Islet of Langerhans (tissue), 1 donor: ENCODE measurements at regions not wholly inside any gene's neighbourhood (a gene's known extent, or its start where the extent isn't known, plus 50 kb on each side); places are given as distances from the start of the nearest gene placed in this dataset.
"Not testable (repeated sequence)": the region's sequence is repeated elsewhere in the genome, so short reads cannot be mapped to it uniquely, and the experiment has no call there.

ENCODE experiments used
- FAIRE-seq: peaks from one replicate; lab custom pipeline; 2011; peaks lifted over from hg19 to GRCh38; lab: Jason Lieb, UNC

DNA sequence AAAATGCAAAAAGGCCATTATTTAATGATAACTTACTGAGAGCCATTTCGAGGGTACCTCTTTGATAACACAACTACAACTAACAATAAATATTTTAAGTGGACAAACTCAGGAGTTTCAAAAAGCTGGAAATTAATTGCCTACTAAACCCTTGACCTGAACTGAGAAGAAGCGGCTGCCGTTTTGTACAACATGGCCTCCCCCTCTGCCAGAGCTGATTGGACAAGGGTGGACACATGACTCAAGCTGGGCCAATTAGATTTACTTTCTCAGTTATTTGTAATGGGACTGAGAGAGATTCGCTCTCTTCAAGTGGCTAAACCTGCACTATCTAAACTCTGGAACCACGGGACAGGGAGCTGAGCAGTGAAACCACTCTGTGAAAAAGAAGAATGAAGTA is 135.9 kb upstream of the SERPINE2 start:
- no peak for FAIRE-seq

DNA sequence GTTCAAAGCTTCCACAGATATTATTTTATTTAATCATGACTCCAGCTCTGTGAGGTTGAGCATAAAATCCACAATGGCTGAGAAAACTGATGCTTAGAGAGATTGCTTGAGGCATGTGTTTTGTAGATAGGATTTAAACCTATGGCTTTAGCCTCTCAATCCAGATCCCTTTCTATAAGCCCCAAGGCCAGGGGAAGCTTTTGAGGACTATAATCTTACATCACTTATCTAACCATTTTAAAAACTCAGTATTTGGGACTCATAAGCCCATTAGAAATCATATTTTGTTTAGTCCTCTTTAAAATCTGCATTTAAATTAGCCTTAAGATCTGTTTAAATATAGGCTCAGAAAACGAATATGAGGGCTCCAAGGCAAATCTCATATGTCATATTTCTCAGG is 135.4 kb upstream of the SERPINE2 start:
- no peak for FAIRE-seq

DNA sequence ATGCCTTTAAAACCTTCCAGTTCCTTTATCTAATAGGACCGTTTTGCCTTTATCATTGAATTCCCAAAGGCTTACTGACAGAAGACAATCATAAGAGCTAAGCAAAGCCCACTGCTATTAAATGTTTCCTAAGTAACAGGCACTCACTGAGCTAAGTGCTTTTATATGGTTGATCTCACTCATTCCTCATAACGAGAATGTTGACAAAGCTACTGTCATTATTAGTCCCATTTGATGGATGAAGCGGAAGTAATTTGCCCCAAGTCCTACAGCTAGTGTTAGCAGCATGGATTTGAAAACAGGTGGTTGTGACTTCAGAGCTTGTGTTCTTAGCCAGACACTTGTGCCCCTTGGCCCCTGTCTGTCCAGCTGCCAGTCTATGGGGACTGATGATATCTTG is 134.8 kb upstream of the SERPINE2 start:
- peak; percentile 95 for FAIRE-seq

DNA sequence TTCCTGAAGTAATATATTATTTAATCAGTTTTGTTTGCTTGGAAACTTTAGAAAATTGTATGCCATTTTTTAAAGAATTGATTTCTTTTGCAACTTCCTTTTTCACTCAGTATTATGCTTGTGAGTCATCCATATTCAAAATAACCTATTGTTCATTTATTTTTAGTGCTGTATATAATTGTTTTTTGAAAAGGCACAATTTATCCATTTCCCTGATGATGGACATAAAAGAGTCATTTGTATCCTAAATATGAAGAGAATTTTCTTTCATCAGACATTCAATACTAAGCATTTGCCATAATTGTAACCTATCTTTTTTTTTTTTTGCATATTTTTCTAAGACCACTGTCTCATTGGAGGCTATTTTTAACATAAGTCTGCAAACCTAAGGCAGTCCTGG is 134.1 kb upstream of the SERPINE2 start:
- no peak for FAIRE-seq

DNA sequence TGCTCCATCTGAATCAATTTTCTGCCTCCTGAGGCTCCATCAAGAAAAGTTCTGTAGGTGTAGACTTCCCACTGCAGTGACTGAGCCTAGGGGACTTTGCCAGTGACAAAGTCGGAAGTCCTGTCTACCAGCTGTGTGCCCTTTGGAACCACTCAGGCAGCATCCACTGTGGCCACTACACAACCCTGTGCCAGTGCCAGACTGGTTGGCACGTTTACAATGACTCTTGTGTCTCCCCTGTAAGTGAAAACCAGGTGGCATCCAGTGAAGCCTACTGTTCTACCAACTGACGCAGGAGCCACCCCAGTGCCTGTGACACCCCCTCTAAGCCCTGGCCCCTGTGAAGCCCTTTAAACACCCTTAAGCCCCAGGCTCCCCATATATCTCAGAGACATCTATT is 132.1 kb upstream of the SERPINE2 start:
- no peak for FAIRE-seq

DNA sequence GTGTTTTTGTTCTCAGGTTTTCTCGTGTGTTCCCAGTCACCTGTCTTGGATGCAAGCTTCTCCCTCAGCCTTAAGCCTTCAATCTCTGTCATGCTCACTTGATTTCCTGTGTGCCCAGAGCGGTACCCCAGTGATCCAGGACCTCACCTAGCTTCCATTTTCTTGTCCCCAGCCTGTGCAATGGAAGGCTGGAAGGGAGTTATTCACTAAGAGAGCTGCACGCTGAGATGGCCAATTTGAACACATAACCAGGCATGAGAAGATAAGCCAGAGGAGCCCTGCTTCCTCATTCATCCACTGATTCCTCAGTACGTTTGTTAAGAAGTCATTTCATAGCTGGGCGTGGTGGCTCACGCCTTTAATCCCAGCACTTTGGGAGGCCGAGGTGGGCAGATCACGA is 130.8 kb upstream of the SERPINE2 start:
- FAIRE-seq, result no peak

DNA sequence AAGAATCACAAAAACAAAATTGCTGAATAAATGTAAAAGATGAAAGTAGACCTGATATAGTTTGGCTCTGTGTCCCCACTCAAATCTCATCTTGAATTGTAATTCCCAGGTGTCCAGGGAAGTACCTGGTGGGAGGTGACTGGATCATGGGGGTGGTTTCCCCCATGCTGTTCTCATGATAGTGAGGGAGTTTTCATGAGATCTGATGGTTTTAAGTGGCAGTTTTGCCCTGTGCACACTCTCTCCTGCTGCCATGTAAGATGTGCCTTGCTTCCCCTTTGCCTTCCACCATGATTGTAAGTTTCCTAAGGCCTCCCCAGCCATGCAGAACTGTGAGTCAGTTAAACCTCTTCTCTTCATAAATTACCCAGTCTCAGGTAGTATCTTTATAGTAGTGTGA is 128.7 kb upstream of the SERPINE2 start:
- FAIRE-seq, result not testable (repeated sequence)

DNA sequence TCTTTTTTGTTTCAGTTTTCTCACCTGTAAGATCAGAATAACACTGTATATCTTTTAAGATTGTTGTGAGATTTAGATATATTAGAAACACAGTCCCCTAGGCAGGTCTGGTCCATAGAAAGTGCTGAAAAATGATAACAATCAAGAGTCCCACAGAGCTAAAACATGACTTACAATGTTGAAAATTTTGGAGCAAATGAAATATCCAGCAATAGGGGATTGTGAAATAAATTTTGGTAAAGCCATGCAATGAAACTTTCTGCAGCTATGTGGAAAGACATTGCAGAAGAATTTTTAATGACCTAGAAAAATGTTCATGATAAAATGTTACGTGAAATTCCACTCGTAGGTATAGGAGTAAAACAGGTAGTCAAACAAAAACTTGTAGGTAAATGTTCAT is 127.6 kb upstream of the SERPINE2 start:
- FAIRE-seq, result no peak

DNA sequence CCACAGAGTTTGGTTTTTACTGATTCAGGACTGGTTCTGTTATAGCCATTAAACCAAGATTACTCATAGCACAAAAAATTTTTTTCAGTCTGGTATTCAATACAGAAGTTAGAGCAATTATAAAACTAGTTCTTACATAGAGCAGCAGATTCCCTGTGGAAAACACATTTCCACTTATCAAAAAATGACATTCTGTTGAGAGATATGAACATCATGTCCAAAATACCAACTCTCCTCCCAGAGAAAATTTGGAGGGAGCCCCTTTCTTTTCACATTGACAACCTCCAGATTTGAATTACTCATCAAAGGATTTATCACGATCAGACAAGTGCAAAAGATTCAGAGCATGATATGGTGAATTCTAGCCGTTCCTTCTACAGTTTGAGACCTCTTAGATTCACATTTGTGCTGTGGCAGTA is 126.8 kb upstream of the SERPINE2 start:
- FAIRE-seq, result no peak

DNA sequence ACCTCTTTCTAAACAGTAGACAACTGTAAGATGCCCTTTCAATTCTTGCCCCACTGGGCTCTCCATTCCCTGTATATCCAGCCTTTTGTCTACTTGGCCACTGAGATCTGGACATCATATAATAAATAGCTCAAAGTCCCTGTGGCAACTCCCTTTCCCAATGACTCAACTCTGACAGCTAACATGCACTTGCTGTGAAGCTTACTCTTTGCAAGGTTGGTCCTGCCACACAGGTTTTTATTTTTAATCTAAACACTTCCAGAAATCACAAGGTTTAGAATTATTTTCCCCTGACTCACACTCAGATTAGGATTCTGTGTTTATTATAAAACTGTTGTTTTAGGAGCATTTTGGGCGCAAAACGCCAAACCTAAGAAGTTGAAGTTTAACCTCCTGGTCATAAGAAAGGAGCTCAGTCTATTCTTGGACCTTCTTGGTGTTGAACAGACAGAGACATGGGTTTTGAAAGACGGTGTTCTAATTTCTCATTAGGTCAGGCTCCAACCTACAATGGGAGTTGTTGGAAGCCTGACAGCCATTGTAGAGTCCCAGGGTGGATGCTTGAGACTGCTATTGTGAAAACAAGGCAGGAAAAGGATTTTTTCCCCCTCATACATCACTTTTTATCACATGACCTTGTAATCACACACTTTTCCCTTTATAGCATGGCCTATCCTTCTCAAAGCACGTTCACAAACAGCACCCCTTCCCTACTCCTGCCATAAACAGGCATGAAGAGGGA is 124.7 kb upstream of the SERPINE2 start:
- no peak for FAIRE-seq

DNA sequence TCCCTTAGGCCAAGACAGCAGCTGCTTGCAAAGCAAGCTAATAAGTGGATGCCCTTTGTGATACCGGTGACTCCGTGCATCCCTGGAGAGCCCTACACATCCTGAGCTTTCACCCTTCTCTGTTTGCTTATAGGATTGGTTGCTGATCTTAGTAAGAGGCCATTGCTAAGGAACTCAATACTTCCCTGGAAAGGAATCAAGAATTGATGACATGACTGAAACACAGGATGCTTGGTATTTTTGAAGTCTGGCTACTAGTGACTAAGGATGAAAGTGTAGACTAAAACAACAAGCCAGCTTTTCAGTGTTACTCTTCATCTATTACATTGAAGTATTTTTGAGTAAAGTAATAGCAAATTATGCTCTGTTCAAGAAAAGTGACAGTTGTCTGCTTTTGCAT is 123.0 kb upstream of the SERPINE2 start:
- no peak for FAIRE-seq

DNA sequence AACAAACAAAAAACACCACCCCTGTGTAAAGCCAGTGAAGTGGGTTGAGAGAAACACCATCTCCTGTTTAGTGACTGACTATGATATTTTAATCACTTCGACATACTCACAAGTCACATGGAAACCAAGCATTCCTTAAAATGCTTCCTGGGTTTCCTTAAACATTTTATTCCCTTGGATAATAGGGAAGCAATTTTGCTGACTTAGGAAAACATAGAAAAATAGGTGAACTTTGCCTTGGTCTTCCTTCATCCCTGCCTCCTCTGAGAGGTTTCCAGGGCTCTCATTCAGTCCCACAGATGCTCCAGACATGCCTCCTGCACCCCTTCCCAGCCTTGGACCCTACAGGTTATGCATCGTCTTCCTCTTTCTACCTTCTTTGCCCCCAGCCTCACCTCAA is 122.6 kb upstream of the SERPINE2 start:
- FAIRE-seq, result no peak

DNA sequence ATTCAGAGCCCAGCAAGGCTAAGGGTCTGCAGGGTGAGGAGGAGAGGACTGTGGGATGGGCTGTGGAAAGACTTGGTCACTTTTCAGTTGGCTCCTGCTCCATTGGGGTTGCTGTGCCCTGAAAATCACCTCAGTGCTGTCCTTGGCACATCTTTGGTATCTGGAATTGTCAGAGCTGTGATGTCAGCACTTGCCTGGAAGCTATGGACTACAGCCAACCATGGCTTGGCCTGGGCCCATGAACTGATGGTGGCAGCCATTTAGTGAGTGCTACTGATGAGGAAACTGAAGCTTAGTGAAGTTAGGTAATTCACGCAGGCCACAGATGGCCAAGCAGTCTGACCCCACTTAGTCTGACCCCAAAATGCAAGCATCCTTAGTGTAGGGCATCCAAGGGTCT is 121.8 kb upstream of the SERPINE2 start:
- no peak for FAIRE-seq

DNA sequence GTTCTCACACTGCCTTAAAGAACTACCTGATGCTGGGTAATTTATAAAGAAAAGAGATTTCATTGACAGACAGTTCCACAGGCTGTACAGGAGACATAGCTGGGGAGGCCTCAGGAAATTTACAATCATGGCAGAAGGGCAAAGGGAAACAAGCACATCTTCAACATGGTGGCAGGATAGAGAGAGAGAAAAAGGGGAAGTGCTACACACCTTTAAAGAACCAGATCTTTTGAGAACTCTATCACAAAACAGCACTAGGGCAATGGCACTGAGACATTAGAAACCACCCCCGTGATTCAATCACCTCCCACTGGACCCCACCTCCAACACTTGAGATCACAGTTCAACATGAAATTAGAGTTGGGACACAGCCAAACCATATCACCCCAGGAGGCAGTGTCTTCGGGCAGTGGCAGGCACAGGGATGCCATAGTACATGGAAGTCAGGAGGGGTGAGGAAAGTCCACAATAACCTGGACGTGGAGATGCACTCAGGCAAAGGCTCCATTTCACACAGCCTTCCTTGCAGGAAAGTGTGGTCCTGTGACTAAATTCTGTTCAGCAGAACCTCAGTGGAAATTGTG is 120.4 kb upstream of the SERPINE2 start:
- FAIRE-seq, result no peak

DNA sequence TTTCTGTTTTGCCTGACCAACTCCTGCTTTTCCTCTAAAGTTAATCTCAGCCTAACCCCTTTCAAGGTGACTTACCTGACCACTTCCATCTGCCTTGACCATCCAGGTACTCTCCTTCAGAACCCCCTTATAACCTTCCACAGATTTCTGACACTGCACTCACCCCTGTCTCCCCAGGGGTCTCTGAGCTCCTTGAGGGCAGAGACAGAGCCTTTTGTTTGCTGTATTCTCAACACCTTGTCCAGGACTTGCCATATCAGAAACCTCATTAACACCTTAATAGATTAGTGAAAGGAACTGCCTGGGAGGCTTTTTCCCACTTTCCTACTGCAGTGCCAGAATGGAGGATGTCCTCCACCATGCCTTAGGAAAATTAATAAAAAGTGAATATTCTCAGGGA is 119.7 kb upstream of the SERPINE2 start:
- no peak for FAIRE-seq

DNA sequence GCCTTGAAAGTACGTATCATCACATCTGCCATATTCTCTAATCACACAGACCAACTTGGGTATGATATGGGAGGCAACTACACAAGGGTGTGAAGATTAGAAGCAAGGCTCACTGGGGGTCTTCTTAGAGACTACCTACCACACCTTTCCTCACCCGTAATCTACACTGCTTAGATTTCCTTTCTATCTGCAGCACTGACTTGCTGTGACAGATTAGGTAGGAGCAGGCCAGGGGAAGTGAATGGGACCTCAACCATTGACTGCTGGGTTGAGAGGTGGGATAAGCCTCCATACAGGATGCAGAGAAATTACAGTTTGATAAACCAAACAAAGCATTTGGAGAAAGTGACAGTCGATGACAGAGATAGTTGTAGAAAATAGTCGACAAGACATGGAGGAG is 119.0 kb upstream of the SERPINE2 start:
- no peak for FAIRE-seq

DNA sequence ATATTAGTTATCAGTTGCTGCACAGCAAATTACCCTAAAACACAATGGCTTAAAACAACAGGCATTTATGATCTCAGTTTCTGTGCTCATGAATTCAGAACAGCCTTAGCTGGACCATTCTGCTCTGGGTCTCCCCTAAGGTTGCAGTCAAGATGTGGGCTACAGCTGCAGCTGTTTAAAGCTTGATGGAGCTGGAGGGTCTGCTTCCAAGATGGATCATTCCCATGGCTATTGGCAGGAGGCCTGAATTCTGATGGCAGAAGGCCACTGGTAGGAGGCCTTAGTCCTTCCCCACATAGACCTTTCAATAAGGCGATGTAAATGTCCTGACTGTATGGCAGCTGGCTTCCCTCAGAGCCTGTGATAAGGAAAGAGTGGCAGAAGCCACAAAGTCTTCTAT is 118.6 kb upstream of the SERPINE2 start:
- no peak for FAIRE-seq

DNA sequence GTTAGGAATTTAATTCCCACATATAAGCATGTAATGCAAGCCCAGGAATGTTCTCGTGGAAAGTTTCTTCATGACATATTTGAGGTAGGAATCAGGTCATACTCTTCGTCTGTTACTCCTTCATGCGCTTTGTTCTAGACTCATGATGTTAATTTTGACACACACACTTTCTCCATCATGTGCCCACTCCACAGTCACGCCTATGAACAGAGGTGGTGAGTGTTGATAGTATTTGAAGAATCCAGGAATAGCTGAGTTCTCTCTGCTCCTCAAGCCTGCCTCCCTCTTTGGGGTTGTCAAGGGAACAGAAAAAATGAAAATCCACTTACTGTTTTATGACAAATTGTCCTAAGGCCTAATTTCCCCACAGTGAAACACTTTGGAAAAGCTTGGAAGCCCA is 117.3 kb upstream of the SERPINE2 start:
- FAIRE-seq, result no peak

DNA sequence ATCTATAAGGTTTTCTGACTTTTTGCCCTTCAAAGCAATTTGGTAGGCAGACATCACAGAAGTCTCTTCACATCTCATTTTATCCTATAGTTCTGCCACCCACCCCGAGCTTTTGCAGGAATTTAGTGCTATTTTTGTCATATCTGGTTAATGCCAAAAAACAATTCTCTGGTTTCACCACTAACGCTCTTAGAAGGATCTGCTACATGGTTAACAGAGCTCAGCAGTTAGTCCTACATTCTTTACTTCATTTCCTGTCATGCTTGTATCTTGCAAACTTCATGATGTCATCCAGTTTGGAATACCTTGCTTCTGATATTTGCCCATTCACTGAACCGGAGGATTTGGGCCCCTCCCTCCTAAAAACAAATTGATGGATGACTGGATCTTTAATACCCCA is 116.8 kb upstream of the SERPINE2 start:
- no peak for FAIRE-seq

DNA sequence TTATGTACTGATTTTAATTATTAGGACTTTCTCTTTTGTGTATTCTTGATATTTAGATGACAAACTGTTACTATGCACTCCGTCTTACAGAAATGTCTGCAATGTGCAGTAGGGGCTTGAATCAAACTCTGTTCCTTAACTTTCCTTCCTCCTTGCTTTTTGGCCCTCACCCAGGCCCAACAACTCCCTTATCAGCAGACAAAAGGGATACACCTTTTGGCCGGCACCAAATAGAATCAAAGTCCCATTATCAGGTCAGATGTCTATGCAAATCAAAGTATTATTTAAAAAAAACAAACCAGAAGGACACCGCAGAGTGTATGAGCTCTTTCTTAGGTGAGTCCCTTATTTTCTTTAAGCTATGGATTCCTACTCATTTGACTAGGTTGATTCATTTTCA is 116.3 kb upstream of the SERPINE2 start:
- no peak for FAIRE-seq

DNA sequence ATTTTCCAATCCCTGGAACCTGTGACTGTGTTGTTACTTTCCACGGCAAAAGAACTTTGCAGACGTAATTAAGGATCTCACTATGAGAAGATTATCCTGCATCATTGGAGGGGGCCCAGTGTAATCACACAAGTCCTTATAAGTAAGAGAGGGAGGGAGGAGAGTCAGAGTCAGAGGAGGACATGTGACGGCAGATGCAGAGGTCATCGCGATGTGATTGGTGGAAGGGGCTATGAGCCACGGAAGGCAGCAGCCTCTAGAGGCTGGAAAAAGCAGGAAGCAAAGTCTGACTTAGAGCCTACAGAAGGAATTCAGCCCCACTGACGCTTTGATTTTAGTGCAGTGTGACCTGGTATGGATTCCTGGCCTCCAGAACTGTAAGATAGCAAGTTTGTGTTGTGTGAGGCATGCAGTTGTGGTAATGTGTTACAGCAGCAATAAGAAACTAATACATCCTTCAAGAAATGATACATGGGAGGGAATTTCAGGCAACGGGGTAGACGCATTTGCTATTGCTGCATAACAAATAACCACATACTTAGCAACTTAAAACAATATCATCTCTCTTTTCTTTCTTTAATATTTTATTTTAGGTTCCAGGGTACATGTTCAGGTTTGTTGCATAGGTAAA is 112.7 kb upstream of the SERPINE2 start:
- no peak for FAIRE-seq

DNA sequence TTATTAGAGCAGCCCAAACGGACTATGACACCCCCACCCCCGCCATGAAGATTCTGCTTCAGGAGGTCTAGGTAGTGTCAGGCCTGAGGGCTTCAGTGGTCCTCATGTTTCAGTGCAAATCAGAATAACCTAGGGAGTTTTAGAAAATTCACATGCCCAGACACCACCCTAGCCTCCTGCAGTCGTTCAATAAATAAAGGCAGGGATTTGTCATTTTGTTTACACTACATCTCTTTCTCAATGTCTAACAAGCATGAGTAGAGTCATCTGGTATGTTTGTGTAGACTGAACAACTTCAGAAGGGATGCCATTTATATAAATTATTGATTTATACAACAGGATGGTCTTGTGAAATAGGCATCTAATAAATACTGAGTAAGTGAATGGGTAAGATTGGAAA is 112.1 kb upstream of the SERPINE2 start:
- FAIRE-seq, result no peak

DNA sequence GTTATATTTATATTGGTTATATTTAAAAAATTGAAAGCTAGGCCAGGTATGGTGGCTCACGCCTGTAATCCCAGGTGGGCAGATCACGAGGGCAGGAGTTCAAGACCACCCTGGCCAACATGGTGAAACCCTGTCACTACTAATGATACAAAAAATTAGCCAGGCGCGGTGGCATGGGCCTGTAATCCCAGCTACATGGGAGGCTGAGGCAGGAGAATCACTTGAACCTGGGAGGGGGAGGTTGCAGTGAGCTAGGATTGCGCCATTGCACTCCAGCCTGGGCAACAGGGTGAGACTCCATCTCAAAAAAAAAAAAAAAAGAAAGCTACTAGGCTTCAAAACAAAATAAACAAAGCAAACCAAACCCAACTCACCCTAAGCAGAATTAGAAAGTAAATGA is 109.0 kb upstream of the SERPINE2 start:
- not testable (repeated sequence) for FAIRE-seq

DNA sequence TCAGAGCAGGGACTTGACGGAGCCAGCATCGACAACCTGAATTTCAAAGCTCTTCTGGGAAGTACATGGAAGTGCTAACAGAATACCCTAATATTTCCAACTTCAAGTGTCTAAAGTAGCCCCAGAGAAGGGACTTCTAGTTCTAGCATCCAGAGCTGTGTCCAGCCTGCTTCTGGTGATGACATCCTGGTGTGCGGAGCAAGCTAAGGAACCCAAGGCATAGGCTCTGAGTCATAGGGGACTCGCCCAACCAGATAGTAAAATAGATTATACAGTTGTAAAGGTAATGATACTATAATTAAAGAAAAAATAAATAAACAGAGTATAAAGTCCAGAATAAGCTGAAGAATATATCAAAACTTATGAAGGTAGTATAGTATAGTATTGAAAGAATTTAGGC is 108.1 kb upstream of the SERPINE2 start:
- FAIRE-seq, result no peak
